ENCODE measurements at regions not wholly inside any gene's neighbourhood (a gene's known extent, or its start where the extent isn't known, plus 50 kb on each side); places are given as distances from the start of the nearest gene placed in this dataset.

- CTCF ChIA-PET: no interaction called here
- Mint-ChIP-seq H3K36me3 (peaks cover 4% of the 10 kb centered on the region; the same call in 1 of the 2 replicates), H3K4me3 (no peak overlapping the region), H3K27ac (no peak overlapping the region), H3K4me1 (peaks cover 5% of the 10 kb centered on the region), H3K27me3 (ENCODE audit: low read depth) (no peaks in the 10 kb centered on the region), H3K9me3 (peaks cover 28% of the 10 kb centered on the region)
- DNase-seq (ENCODE audit: low spot score) (no peak), ATAC-seq (no peak)
- POLR2A ChIA-PET: no interaction called here
- TF ChIP-seq ARID4B (CRISPR knock-in tag; IDR thresholded peaks at IDR 0.05; ENCODE audit: borderline replicate concordance) (no peak), TP53 (CRISPR knock-in tag; IDR thresholded peaks at IDR 0.05) (no peak), KAT7 (CRISPR knock-in tag; IDR thresholded peaks at IDR 0.05; ENCODE audit: borderline replicate concordance) (no peak), ETV6 (CRISPR knock-in tag; IDR thresholded peaks at IDR 0.05) (no peak), ATF3 (CRISPR knock-in tag; conservative IDR thresholded peaks at IDR 0.05) (no peak), E2F1 (CRISPR knock-in tag; IDR thresholded peaks at IDR 0.05) (no peak), ZBTB21 (CRISPR knock-in tag; IDR thresholded peaks at IDR 0.05; ENCODE audit: borderline replicate concordance) (no peak), FOXK1 (CRISPR knock-in tag; IDR thresholded peaks at IDR 0.05) (no peak), EMX1 (CRISPR knock-in tag; IDR thresholded peaks at IDR 0.05) (no peak), AFF4 (CRISPR knock-in tag; IDR thresholded peaks at IDR 0.05; ENCODE audit: borderline replicate concordance) (no peak), FOXP4 (CRISPR knock-in tag; IDR thresholded peaks at IDR 0.05) (no peak), PREB (CRISPR knock-in tag; IDR thresholded peaks at IDR 0.05; ENCODE audit: borderline replicate concordance) (no peak), MXD4 (CRISPR knock-in tag; IDR thresholded peaks at IDR 0.05; ENCODE audit: borderline replicate concordance) (no peak), TEAD1 (CRISPR knock-in tag; IDR thresholded peaks at IDR 0.05) (no peak)
Observed at GRCh38 chr9:10818206-10818605, 205.4 kb upstream of the PTPRD start.
